ENCODE measurements at regions not wholly inside any gene's neighbourhood (a gene's known extent, or its start where the extent isn't known, plus 50 kb on each side); places are given as distances from the start of the nearest gene placed in this dataset.

DNA sequence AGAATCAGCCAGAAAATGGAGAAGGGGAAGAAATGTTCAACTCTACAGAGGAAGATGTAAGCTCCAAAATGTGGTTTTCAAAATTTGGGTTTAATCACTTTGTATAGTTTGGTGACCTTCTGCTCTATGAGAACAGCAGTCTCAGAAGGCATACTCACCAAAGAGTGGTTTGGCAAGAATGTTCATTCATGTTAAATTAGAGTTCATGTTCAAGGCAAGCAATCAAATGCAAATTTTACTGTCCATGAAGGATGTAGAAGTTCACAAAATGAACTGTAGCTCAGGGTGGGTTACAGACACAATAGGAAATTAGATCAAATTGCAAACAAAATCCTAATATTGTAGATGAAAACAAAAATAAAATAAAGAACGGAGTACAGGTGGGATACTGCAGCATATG lies 606.7 kb upstream of the PCDH20 start:
- no peak for TF ChIP-seq CTCF (IDR thresholded peaks at IDR 0.05)
- TF ChIP-seq POLR2A (IDR thresholded peaks at IDR 0.05), result no peak
